IPS-NIHi7 (cell line): ENCODE measurements at regions not wholly inside any gene's neighbourhood (a gene's known extent, or its start where the extent isn't known, plus 50 kb on each side); places are given as distances from the start of the nearest gene placed in this dataset.
"Not testable (repeated sequence)": the region's sequence is repeated elsewhere in the genome, so short reads cannot be mapped to it uniquely, and the experiment has no call there.

Experiments used
- DNase-seq: peaks from one replicate; pipeline ENCODE4 v3.0.0; 2012; ENCODE audit warnings: mixed read lengths; ENCODE audit errors: extremely low spot score

- DNase-seq: no peak
Observed at GRCh38 chr14:101634850-101635748, 73.8 kb downstream of the DIO3 start.

- DNase-seq: no peak
Observed at GRCh38 chr14:101635749-101636560, 74.7 kb downstream of the DIO3 start.

DNA sequence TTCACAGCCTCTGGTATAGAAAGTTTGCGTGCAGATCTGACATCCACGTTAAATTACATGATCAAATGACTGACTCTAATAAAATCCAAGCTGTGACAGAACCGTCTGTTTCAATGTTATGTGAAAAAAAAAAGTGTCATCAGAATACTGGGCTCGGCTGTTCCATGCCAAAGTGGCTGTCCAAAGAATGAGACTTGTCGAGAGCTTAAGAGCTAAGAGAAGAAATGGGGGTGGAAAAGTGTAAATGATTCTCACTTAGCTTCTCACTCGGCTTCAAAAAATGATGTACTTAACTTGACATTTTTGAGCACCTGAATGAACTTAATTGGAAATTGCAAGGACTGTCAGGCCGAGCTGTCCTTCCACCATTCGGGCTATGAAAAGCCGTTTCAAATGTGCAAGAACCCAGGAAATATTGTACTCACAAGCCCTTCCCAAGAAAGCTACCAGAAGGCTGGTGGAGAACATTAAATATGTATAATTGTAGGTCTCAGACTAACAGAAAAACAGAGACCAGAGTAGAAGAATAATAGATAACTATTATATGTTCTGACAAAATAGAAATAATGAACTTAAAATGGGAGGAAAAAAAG lies 78.0 kb downstream of the DIO3 start:
- DNase-seq: no peak

- no peak for DNase-seq
Observed at GRCh38 chr14:101643651-101644050, 82.4 kb downstream of the DIO3 start.

GRCh38 chr14:101654051-101654450 lies 92.8 kb downstream of the DIO3 start:
- no peak for DNase-seq

DNA sequence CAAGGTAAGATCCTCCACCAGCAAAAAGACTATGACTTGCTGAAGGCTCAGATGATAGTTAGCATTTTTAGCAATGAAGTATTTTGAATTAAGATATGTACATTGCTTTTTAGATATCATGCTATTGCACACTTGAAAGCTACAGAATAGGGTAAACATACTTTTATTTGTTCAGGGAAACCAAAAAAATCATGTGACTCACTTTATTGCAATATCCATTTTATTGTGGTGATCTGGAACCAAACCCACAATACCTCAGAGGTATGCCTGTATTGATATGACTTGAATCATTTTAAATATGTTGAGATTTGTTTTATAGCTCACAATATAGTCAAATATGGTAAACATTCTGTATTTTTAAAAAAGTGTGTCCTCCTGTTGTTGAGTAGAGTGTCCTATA lies 96.1 kb downstream of the DIO3 start:
- no peak for DNase-seq

DNA sequence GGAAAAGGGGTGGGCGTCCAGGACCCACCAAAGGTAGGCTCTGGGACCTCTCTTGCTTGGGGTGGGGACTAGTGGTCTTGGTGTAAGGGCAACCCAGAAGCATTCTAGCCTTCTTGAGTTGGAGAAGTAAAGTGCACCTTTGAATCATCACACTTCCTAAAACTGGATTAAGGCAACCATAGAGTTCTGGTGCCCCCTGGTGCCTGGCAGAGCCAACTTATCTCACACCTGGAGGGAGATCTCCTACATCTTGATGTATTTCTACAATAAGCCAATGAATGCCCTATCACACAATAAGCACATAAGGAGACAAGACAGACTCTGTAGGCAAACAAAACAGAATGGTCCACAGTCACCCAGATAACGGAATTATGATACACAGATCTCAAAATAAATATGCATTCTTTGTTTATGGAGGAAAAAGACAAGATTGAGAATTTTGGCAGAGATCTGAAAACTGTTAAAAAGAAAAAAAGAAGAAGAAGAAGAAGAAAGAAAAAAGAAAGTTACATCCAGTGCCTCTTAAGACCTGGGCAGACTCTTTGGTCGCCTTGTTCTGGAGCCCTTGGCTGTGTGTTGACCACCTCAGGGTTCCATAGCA lies 95.9 kb upstream of the PPP2R5C start:
- DNase-seq: peak; percentile 67

- no peak for DNase-seq
Observed at GRCh38 chr14:101666264-101666663, 95.2 kb upstream of the PPP2R5C start.

- DNase-seq: no peak
Observed at GRCh38 chr14:101669629-101670028, 91.9 kb upstream of the PPP2R5C start.

DNA sequence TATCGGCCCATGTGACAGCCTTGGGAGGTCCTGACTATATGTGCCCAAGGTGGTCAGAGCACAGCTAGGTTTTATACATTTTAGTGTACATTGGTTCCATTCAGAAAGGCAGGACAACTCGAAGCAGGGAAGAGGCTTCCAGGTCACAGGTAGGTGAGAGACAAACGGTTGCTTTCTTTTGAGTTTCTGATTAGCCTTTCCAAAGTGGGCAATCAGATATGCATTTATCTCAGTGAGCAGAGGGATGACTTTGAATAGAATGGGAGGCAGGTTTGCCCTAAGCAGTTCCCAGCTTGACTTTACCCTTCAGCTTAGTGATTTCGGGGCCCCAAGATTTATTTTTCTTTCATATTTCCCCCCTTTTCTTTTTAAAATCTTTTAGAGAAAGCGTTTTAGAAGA lies 87.6 kb upstream of the PPP2R5C start:
- DNase-seq: no peak

DNA sequence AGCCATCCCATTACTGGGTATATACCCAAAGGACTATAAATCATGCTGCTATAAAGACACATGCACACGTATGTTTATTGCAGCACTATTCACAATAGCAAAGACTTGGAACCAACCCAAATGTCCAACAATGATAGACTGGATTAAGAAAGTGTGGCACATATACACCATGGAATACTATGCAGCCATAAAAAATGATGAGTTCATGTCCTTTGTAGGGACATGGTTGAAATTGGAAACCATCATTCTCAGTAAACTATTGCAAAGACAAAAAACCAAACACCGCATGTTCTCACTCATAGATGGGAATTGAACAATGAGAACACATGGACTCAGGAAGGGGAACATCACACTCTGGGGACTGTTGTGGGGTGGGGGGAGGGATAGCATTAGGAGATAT lies 85.7 kb upstream of the PPP2R5C start:
- not testable (repeated sequence) for DNase-seq

GRCh38 chr14:101677912-101678327 lies 83.6 kb upstream of the PPP2R5C start:
- not testable (repeated sequence) for DNase-seq

GRCh38 chr14:101681795-101682194 lies 79.7 kb upstream of the PPP2R5C start:
- no peak for DNase-seq

- DNase-seq: no peak
Observed at GRCh38 chr14:101683365-101683764, 78.1 kb upstream of the PPP2R5C start.

GRCh38 chr14:101687756-101688546 lies 73.6 kb upstream of the PPP2R5C start:
- DNase-seq: no peak

- no peak for DNase-seq
Observed at GRCh38 chr14:101689039-101689501, 72.4 kb upstream of the PPP2R5C start.

DNA sequence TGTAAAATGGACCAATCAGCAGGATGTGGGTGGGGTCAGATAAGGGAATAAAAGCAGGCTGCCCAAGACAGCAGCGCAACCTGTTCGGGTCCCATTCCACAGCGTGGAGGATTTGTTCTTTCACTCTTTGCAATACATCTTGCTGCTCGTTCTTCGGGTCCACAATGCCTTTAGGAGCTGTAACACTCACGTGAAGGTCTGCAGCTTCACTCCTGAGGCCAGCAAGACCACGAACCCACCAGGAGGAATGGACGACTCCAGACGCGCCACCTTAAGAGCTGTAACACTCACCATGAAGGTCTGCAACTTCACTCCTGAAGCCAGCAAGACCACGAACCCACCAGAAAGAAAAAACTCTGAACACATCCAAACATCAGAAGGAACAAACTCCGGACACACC lies 71.5 kb upstream of the PPP2R5C start:
- not testable (repeated sequence) for DNase-seq

GRCh38 chr14:101695659-101696058 lies 65.8 kb upstream of the PPP2R5C start:
- no peak for DNase-seq

DNA sequence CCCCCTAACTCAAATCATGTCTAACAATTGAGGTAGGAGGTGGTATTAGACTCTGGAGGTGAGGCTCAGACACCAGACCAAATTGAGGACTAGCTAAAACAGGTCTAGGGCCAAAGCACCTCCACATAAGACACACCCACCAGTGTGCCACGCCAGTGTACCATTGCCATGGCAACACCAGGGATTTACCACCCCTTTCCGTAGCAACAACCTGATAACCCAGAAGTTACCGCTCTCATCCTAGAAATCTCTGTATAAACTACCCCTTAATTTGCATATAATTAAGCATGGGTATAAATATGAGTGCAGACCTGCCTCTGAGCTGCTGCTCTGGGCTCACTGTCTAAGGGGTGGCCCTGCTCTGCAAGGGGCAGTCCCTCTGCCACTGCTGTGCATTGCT lies 57.4 kb upstream of the PPP2R5C start:
- no peak for DNase-seq

DNA sequence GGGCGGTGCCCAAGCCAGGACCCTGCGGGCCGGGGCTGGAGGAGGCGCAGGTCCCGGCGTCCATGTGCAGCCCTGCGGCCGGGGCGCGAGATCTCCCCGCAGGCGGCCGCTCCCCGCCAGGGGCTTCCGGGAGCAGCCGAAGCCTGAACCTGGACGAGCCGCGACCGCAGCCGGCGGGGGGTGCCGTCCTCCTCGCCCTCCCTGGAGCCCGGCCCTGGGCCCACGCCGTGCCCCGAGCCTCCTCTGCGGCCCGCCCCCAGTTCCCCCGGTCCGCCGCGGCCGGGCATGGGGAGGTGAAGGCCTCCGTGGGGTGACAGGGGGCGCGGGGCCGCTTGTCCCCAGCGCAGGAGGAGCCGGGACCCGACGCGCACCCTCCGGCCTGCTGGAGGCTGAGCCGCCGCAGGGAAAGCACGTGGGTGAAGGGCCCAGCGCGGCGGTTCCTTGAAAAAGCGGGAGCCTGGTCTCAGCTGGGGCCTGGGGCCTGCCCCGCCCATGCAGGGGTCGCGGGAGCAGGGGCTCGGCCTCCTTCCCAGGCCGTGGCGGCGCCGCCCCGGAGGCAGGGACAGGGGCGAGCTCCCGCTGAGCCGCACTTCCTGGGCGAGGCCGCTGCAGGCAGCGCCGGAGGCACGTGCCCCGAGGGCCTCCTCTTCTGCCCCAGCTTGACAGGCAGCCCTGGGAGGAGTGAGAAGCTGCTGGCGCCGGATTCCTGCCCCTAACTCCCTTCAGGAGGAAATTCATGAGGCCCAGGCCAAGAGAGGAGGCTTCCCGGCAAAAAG lies 55.6 kb upstream of the PPP2R5C start:
- peak; percentile 57 for DNase-seq
